ENCODE measurements at regions not wholly inside any gene's neighbourhood (a gene's known extent, or its start where the extent isn't known, plus 50 kb on each side); places are given as distances from the start of the nearest gene placed in this dataset.

DNA sequence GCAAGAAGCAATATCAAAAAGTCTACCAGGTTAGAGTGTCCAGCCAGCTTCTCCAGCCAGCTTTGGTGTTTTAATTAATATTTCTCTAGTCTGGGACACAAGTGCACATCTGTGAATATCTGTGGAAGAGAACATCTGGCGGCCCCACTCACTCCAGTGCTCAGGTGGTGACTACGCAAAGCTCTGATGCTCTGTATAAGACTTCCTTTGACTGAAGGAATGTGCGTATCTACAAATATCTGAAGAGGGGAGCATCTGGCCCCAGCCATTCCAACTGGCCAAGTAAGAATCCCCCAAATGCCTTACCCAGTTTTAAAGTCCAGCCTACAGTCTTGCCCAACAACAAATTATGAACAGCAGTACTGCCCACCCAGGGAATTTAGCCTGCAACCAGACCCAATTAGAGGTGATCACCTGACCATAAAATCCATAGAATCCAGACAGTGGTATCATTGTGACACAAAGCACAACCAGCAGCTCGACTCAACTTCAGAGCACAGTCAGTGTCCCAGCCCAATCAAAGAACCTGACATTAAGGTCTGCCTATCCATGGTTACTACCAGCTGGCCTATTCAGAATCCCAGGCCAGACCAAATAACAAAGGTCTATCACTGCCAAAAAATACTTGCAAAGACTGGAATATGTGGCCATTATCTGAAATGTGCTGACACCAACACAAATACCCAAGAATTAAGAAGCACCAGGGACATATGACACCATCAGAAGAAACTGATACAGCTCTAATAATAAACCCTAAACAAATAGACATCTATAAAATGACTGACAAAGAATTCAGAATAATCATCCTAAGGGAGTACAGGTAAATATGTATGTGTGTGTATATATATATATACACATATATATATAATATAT, 76.1 kb upstream of the MANEA start:
- DNase-seq (ENCODE audit: low spot score): no peak

DNA sequence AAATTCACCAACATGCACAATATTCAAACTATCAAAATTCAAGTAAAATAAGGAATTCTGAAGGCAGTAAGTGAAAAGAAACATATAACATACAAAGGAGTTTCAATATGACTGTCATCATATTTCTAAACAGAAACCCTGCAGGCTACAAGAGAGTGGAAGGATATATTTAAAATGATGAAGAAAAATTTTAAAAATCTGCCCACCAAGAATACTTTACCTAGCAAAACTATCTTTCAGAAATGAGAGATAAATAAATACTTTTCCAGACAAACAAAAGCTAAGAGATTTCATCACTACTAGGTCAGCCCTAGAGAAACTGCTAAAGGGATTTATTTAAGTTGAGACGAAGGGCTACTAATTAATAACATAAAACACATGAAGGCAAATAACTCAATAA, 73.8 kb upstream of the MANEA start:
- no peak for DNase-seq (ENCODE audit: low spot score)

DNA sequence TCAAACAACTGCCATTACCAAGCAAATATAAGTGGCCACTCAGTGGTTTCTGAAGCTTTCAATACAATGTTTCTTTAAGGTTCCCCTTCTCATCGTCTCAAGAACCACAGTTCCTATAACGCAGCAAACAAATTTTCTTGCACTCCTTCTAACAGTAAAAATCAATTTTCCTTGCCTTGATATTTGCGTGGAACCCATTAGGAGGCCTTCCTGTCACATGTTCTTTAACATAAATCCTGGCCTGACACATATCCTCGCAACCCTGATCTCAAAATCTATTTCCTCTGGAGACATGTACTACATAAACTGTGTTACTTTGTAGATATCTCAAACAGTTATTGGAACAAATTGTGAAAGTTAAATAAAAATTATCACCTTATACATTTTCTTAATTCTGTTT, 65.9 kb upstream of the MANEA start:
- no peak for DNase-seq (ENCODE audit: low spot score)

DNA sequence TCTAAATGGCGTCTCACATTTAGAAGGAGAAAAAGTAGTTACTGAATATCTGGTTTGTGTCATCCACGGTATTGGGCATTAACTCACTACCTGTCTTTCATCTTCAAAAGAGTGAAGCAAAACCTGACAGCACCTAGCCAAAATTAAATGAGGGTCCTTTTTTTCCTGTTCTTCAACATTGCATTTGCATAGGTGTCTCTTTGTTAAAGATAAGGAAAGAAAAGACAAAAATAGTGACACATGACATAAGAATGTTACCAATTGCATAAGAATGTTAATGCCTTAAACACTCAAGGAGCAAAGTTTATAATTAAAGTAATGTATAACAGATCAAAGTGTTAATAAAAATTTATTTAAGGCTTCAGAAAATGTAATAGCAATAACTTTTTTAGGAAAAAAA, 61.4 kb upstream of the MANEA start:
- DNase-seq (ENCODE audit: low spot score): peak; percentile 12

DNA sequence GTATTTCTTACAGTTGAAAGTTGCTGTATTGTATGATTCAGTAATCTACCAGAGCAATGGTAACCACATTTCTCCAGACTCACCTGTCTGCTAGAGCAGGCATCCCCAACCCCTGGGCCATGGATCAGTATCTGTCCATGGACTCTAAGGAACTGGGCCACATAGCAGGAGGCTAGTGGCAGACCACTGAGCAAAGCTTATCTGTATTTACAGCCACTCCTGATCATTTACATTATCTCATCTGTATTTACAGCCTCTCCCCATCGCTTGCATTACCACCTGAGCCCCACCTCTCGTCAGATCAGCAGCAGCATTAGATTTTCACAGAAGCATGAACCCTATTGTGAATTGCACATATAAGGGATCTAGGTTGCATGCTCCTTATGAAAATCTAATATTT, 60.3 kb upstream of the MANEA start:
- DNase-seq (ENCODE audit: low spot score): no peak

DNA sequence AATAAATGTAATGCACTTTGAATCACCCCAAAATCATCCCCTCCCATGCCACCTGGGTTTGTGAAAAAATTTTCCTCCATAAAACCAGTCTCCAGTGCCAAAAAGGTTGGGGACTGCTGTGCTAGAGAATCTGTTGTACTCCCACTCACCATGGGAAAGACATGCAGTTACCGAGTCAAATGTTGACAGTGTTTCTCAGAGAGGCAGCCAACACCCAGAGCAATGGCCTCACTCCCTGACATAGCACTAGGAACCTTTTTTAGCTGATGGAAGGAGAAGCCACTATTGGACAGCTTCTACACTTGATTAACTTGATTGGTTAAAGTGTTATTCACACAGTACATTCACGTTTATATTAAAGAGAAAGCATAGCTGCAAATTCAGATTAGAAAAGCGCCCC, 59.8 kb upstream of the MANEA start:
- no peak for DNase-seq (ENCODE audit: low spot score)

DNA sequence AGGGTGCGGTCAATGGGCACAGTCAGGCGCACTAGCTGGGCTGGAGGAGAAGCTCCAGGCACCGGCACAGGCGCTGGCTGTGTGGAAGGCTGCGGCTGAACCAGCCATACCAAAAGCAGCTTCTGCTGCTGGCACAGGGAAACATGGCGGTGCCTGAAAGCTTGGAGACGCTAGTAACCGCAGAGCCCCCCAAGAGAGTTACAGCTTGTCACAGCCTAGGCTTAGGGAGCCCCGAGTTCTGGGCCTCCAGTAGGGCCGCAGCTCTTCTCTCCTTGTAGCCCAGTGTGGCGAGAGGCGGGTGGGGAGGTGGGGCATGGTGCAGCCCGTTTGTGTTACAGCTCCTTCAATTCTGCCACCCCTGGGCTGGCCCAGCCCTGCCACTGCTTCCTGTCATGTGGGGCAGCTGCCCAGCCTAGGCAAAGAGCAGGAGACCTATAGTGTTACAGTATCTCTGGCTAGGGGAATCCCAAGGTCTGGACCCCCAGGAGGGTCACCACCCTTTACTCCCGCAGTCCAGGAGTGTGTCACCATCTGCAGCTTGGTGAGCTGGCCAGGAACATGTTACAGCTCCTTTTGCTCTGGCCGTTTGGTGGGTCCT, 58.6 kb upstream of the MANEA start:
- DNase-seq (ENCODE audit: low spot score): no peak

DNA sequence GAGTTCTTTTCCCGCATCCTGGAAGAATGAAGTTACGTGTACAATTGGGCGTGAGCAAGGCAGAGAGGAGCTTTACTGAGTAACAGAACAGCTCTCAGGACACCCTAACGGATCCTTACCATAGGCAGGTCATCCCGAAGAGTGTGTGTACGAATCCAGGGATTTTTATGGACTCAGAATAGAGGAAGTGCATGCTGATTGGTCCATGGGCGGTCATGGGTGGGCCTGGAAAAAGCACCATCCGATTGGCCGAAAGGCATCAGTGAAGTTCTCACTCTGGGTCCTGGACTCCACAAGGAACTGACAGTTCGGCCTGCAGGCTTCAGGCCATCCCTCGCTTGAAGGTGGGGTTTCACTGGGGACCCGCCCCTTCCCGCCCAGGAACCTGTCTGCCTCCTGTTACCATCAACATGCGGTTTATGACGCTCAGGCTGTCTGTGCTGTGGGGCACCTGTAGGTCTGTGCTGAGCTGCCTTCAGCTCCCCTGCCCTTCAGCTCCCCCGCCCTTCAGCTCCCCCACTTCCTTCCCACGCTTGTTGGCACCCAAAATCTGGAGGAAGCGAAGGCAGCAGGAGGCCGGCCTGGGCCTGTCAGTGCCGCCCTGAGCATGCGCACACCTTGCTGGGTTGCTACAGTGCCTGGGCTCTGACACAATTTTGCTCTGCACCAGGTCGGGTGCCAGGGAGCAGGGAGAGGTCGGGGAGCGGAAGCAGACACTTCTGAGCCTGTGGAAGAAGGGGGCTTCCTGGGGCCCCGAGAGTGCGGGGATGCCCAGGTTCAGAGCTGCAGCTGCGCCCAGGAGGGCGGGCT, 57.9 kb upstream of the MANEA start:
- no peak for DNase-seq (ENCODE audit: low spot score)

DNA sequence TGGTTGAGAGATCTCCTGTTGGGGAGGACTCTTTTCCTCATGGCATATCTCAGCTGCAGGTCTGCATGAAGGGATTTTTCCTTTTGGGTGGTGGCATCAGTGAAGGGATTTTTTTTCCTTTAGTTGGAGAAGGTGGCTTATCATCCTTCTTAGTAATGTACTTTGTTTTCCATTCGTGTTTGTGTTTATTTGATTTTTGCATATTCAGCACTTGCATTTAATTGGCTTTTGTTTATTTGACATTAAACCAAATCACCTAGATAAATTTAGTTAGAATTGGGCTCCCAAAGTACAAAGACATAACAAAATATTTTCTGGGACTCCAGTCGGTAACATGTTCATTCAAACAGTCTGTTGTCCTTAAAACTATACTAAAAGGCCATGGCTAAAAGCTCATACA, 56.2 kb upstream of the MANEA start:
- no peak for DNase-seq (ENCODE audit: low spot score)

Measured in SK-N-DZ (cell line).